SW 1271 (cell line): ENCODE measurements at regions not wholly inside any gene's neighbourhood (a gene's known extent, or its start where the extent isn't known, plus 50 kb on each side); places are given as distances from the start of the nearest gene placed in this dataset.
"Not testable (repeated sequence)": the region's sequence is repeated elsewhere in the genome, so short reads cannot be mapped to it uniquely, and the experiment has no call there.

Experiments
- DNase-seq, 2 experiments: peaks; one replicate each; lab custom pipeline; 2025; lab: John Stamatoyannopoulos, UW

DNA sequence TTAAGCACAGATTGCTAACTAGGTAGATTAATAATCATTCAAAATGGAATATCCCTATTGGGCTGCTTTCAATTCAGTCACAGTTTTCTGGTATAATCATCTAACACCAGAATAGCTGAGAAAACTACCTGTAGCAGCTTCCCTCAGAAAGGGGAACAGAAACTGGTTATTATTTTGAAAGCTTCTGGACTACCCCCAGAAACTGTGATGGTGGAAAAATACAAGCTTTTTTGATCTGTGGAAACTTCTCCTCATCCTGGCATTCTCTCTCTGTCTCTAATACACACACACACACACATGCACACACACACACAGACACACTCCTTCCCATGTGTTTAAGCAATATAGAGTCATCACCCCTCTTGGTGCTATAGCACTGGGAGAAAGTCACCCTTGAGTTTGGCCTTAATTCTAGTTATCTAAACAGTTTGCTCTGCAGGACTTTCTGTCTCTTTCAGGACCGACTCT is 251.5 kb upstream of the LMO3 start:
- DNase-seq: no peak

DNA sequence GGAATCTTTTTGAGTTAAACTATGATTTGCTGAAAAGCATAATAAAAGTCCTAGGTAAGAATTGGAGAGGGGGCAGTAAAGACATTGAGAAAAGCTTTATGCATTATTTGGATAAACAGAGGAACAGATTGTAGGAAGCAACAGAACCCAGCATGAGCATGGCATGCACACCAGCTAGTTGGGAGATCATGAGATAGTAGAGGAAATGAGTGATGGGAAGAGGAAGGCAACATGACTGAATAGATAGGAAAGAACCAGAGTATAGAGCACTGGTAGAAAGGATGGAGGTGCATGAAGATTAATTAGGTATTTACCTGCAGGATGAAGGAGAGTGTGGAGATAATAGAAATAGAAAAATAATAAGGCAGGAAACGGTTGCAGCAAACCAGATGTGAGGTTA is 248.5 kb upstream of the LMO3 start:
- DNase-seq: no peak

DNA sequence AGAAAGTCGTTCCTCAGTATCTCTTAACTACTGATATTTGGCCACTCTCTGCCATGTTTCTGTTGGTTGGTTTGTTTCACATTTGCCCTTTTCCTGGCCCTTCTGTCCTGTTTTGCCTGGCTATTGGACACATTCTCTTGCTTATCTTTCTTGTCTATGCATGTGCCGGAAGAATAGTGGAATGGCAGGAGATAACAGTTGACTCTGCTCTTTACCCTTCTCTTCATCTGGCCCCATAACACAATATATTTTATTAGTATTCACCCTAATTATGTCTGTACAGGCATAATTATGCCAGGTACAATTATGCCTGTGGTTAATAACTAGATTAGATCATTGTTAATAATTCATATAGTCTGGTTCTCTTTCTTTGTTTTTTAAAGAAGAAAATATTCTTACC is 243.5 kb upstream of the LMO3 start:
- DNase-seq: no peak

DNA sequence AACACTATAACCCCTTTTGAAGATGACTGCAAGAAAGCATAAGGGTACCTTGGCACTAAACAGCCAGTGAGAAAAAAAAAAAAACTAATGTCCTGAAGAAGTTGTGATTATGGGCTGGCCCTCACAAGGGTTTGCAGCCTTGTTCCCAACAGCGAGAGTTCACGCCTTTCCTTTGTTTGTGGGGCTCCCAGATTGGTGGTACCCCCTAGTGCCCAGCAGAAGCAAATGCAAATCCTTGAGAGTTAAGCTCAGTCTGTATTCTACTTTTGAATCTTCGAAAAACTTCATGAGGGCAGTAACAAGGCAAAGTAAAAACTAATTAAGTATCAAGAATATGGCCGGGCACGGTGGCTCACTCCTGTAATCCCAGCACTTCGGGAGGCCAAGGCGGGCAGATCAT is 238.9 kb upstream of the LMO3 start:
- no peak for DNase-seq

DNA sequence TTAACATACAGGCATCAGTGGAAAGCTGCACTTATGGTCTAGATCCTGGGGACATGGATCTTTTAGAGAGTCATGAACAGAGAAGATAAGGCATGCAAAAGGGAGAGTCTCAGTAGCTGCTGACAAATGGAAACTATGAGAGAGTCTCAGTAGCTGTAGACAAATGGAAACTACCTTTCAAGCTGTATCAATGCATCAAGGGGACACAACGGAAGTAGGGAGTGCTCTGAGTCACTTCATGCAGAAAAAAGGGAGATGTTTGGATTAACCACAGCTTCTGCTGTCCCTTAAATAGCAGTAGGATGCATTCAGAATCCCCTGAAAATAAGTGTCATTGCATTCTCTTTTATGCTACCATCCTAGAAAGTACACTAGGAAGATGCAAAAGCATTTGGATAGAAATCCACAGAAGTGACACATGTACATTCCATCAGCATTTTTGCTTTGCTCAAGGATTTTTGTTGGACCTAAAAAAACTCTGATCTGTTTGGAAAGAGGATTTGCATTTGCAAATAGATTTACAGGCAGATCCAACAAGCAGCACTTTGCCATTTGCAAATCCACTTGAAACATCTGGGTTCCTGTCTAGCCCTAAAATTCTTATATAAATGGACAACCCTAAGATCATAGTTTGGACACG is 227.5 kb upstream of the LMO3 start:
- no peak for DNase-seq

DNA sequence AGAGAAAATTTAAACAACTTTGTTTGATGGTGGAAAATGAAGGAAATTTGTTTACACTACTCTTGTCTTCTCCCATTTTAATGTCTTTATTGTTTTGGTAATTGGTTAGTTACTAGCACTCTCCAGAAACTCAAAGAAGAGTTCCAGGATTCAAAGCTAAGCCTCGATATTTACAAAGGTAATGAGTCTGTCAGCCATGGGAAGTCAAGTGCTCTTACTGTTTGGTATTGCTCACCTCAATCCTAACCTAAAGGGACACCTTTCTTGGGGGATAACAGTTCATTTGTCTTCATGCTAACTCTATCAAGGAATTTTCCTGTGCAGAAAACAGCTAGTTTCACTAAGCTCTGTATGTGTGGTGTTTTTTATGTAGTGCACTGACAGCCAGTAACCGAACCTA is 222.9 kb upstream of the LMO3 start:
- no peak for DNase-seq

DNA sequence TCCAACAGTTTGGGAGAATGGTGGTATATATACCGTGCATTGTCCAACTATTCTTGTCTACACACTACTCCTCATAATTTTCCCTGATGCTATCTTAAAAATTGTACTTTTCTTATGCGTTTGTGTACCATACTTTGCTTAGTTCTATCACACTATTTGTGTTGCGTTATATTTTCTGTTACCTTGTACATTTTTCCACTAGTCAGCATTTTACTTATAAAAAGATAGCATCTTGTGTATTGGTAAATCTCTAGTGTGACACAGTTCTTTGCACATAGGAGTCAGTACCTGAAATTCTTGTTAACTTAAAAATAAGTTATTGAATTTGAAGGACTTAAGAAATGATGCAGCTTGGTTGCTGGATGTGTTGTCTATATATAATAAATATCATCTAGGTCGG is 201.8 kb upstream of the LMO3 start:
- DNase-seq: no peak

DNA sequence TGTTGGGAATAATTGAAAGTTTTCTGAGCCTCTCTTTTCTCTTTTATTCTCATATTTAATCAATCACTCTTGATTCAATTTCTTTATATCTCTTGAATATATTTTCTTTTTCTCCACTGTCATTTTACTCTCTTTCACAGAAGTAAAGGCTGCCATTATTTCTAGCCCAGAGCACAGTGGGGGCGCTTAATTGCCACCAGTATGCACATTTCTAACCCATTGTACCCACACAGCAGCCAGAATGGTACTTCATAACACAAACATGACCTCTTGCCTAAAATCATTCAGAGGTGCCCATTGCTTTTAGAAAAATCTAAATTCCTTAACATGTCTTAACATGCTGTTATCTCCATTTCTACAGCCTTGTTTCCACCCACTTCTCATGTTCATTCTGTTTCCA is 190.2 kb upstream of the LMO3 start:
- no peak for DNase-seq

DNA sequence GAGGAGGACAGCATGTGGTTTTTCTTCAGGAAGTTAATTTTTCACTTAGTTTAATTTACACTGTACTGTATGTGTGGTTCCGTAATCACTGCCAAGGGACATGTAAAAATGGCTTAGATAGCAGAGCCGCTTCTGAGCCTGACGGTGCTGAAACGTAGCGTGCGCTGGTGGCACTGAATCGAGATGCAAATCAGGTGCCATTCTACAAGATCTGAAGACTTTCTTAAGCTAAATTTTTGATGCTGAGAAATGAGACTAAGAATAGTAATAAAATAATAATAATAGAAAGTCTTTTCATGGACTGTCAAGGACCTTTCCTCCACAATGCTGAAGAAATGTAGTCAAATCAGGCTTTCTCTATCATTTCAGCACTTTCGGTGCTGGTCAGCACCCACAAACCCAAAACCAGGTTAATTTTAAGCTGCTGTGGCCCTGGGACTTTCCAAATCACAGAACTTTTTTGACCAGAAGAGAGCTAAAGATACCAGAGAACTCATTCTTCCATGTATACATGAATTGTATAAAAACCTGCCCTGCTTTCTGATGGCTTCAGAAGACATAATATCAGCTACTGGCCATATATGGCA is 183.3 kb upstream of the LMO3 start:
- DNase-seq: no peak

DNA sequence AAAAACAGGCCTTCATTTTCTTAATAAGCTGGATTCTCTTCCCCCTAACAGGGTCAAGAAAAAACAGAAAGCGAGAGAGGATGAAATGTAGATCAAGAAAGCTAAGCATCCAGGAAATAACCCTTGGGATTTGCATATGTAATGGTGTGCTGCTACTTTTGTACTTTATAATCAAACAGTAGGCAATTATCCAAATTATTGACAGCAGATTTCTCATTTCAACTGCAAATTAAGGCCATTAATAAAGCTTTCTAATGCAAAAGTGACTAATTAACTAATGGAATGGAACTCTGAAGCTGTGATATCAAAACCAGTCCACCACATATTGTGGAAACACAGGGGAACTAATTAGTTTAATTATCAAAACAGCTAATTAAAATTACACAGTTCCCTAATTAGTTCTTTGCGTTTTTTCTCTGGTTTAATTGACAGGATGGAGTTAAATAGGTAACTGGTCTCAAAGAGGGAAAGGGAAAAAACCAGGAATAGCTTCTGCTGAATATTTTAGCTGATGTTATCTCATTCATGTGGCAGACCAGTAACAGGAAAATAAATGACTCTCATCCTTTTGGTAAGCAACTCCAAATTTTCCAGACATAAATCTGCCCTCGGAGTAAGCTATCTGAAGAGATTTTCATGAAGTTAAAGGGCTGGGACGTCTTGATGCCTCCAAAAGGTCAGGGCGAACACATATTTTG is 182.7 kb upstream of the LMO3 start:
- no peak for DNase-seq

DNA sequence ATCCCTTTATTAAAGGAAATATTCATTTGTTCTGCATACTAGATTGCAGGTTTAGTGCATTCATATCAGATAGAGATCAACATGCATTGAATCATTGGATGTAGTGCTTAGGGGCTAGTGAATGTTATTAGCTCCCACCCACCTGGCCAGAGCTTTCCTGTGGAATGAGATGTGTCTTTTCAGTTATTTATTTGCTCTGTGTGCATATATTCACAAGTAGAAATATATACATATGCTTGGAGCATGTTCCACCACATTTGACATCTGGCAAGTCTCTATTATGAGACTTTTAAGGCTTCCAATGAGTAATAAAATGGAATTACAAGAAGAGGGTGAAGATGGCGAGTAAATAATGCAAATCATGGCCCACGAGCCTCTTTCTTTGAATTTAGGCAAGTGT is 180.0 kb upstream of the LMO3 start:
- DNase-seq: no peak

DNA sequence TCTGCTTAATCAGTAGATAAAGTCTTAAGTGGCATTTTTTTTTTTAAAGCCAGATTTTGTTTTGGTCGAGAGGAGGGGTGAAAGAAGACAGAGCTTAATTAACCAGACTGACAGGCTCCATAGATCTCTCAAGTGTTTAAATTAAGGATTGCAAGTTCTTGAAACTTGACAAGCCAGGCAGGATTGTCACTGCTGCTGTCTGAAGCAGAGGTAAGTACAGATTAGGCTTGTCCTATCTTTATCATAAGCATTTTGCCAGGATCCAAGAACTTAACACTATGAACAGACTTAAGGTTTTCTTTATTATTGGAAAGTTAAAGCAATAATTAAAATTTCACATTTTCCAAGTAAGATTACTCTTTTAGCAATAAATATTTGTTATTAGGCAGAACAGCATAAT is 179.6 kb upstream of the LMO3 start:
- no peak for DNase-seq

DNA sequence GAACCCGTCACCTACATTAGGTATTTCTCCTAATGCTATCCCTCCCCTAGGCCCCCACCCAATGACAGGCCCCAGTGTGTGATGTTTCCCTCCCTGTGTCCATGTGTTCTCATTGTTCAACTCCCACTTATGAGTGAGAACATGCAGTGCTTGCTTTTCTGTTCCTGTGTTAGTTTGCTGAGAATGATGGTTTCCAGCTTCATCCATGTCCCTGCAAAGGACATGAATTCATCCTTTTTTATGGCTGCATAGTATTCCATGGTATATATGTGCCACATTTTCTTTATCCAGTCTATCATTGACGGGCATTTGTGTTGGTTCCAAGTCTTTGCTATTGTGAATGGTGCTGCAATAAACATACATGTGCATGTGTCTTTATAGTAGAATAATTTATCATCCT is 163.2 kb upstream of the LMO3 start:
- DNase-seq: not testable (repeated sequence)

DNA sequence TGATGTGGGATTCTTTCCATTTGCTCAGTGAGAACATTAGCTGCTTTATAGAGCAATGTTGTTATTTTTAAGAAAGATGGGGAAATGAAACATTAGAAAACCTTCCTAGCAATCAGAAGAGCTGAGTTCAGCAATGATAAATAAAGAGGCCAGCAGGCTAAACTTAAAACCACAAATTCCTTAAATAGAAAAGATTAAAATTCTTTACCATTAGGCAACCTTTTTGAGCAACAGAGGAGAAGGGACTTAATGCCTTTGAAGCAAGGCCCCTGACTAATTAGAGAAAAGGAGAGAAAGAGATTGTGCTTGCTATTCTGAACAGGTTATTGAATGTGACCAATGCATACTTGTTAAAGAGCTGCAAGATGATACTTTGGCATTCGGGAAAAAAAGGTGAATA is 160.8 kb upstream of the LMO3 start:
- DNase-seq: no peak

DNA sequence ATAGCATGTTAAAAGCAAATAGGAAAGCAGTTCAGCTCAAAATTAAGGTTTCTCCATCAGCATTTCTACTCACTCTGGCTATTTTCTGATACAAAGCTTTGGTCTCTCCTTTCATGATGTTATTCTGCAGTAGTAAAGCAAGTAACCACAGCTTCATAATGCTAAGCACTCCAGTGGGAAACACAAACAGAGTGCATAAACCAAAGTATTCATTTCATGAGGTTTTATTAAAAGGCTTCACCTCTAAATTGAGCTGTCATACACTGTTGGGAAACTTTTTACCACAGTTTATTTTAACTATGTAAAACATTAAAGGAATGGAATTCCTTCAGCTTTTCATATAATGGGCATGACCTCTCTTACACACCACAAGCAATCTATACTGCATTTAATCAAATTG is 157.9 kb upstream of the LMO3 start:
- no peak for DNase-seq

DNA sequence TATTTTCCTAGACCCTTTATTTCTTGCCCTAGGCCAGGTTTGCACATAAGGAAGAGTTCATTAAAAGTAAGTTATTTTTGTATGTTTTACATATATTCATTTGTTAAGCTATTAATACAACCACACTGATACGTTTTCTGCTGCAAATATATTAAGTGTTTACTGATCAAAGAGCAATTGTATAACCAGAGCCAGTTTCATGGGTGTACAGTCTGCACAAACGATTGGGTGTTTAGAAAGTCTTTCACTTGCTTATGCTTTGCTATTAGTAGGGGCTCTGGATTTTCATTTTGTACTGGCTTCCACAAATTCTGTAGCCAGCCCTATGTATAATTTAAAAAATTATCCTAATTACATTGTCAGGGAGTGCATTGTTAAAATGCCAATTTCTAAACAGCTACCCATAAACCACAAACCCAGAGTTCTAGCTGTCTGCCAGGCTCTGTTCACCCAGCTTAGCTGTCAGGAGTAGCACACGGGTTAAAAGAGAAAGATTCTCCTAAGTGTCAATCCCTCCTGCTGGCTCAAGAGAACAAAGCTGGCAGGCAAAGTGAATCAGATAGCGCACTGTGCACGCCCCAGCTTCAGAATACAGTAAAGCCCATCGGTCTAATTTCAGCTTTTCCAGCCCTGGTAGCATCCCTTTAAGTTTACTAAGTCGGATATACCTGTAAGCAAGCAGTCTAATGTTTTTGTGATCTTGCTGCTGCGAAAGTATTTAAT is 151.0 kb upstream of the LMO3 start:
- DNase-seq: no peak

DNA sequence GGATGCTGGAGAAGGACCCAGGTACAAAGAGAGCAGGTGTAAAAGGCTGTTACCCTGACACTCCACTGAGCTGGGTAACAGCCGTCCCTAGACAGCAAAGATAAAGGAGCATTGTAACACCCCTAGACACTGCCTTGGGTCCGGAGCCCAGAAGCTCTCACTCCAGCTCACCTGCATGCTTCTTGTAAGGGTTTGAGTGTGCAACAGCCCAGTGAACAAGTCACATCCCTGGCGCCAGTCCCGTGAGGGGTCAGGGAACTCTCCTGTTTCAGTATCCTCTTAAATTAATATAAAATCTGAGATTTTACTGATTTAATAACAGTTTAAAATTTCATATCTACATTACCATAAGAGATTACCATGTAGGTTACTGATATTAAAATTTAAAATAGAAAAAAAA is 124.8 kb upstream of the LMO3 start:
- DNase-seq: no peak

DNA sequence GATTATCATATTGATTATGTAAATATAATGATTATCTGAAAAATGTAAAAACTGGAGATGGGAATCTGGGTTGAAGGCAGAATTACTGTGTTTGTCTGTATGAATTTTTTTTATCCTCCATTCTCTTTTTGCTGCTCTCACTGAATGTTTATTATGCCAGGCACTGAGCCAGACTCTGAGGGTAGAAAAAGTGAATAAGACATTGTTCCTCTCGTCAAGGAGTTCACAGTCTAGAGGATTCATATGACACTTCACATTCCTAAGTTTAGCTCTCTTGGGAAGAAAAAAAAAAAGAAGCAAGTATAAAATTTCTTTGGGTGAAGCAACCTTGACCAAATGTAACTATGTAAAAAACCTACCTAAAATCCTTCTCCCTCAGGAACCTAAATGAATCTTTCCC is 120.9 kb upstream of the LMO3 start:
- no peak for DNase-seq

DNA sequence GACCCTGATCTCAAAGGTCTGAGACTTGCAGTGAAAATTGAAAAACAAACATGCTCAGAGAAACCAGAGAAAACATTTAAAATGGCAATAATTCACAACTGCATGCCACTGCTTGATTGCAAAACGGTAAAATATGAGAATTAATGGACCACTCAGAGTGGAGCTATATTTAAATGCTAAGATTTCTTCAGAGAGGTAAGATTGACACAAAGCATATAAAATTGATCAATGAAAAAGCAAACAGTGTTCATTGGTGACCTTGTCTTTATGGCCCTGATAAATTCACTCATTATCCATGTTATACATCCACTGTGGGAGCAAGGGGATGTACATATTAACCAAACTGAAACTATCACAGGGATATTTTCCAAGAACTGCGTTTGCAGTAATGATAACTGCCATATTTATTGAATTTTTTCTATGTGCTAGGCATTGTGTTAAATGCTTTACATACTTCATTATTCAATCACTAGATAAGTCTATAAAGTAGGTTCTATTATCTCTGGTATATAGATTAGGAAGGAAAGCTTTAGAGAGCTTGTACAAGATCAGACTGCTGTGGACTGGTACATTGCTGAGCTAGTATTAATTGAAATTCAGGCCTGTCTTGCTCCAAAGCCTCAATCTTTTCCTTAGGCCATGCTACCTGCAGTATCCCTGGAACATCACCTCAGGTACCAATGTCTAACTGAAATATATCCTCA is 113.9 kb upstream of the LMO3 start:
- no peak for DNase-seq

DNA sequence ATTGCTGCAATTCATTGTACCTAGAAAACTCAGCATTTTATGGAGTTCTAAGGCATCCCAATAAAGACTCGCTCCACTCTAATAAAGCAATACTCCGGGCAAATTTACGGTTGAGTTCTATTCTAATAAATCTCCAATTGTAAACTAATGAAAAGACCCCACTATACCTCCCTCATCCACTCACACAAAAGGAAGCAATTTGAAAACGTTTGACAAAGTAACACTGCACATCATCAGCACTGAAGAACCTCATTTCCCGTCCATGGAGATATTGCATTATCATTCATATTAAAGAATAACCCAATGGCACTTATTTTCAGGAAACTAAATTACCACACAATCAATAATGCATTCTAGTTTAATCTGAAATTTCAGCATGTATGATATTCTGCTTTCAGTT is 111.0 kb upstream of the LMO3 start:
- DNase-seq: no peak

DNA sequence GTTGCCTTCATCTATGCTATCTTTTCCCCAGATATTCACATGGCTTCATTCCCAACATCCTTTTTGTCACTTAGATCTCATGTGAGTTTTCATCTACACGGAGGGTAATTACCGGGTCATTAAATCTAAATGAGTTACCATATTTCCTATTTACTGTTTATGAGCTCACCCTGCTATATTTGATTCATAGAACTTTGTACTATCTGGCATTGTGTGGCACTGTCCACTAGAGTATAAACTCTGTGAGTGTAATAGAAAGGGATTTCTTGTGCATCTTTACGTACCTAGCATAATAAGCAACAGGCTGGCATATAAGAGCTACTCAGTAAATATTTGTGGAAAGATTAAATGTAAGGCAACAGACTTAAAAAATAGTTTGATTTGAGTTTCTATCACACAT is 86.1 kb upstream of the LMO3 start:
- DNase-seq: no peak

DNA sequence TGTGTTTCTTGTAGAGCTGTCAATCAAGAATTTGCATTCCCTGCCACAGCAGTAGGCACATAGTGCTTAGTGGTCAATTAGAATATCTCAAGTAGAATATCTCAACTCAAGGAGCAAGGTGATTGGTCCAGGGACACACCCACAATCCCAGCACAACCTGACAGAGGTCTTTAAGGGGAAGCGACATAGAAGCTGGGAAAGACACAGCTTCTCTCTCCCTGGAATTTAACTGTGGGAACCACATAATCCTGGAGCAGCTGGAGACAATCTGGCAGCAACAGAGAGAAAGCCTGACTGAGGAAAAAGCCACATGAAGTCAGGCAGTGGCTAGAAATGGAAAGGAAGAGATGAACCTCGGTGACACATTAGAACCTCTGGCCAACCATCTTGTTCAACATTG is 85.7 kb upstream of the LMO3 start:
- no peak for DNase-seq
